Bronchial epithelial cell (primary cell): ENCODE measurements at regions not wholly inside any gene's neighbourhood (a gene's known extent, or its start where the extent isn't known, plus 50 kb on each side); places are given as distances from the start of the nearest gene placed in this dataset.

Source experiments
- DNase-seq: peaks from one replicate; pipeline ENCODE4 v3.0.0-alpha.2; 2010; ENCODE audit warnings: low read depth
- FAIRE-seq: peaks from 2 replicates; lab custom pipeline; 2011; peaks lifted over from hg19 to GRCh38; lab: Jason Lieb, UNC
- H3K27me3 ChIP-seq: 2 replicates; pipeline ENCODE4 v1.5.1; 2011; ENCODE audit warnings: low read length; ENCODE audit not compliant: control insufficient read depth, insufficient read depth
- H3K36me3 ChIP-seq: 2 replicates; pipeline ENCODE4 v1.5.1; 2011; ENCODE audit warnings: low read length; ENCODE audit not compliant: control insufficient read depth, insufficient read depth
- H3K4me3 ChIP-seq: 2 replicates; pipeline ENCODE4 v1.5.1; 2011; ENCODE audit warnings: mild to moderate bottlenecking, low read depth, low read length, control low read depth
- TF ChIP-seq, protein P1 (sequence below): IDR thresholded peaks from 2 replicates; pipeline ENCODE4 v1.5.1; 2011; ENCODE audit warnings: mild to moderate bottlenecking, moderate library complexity, low read length, control low read depth, inconsistent platforms; ENCODE audit not compliant: insufficient read depth, severe bottlenecking

DNA sequence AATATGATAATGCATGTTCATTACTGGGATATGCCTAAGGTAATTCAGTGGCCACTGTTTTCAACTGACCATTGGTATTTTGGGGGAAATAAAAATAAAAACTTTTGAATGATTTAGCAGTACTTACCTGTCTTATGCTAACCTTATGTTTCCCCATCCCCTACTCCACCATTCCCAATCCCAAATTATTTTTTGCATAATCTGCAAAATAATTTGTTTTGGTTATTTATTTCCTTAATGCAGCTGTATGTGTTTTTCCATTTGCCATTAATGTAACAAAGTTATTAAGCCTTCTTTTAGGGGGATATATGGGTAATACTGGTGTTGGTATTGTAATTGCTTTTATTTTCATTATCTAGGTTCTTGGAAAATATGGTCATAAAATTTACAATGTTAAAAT, 213.9 kb upstream of the GULP1 start:
- TF ChIP-seq, protein P1, sequence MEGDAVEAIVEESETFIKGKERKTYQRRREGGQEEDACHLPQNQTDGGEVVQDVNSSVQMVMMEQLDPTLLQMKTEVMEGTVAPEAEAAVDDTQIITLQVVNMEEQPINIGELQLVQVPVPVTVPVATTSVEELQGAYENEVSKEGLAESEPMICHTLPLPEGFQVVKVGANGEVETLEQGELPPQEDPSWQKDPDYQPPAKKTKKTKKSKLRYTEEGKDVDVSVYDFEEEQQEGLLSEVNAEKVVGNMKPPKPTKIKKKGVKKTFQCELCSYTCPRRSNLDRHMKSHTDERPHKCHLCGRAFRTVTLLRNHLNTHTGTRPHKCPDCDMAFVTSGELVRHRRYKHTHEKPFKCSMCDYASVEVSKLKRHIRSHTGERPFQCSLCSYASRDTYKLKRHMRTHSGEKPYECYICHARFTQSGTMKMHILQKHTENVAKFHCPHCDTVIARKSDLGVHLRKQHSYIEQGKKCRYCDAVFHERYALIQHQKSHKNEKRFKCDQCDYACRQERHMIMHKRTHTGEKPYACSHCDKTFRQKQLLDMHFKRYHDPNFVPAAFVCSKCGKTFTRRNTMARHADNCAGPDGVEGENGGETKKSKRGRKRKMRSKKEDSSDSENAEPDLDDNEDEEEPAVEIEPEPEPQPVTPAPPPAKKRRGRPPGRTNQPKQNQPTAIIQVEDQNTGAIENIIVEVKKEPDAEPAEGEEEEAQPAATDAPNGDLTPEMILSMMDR = no peak
- DNase-seq (no peak), FAIRE-seq (no peak)
- no peaks in the 10 kb centered on the region for H3K27me3 ChIP-seq
- no peaks in the 10 kb centered on the region for H3K36me3 ChIP-seq
- no peak overlapping the region for H3K4me3 ChIP-seq

DNA sequence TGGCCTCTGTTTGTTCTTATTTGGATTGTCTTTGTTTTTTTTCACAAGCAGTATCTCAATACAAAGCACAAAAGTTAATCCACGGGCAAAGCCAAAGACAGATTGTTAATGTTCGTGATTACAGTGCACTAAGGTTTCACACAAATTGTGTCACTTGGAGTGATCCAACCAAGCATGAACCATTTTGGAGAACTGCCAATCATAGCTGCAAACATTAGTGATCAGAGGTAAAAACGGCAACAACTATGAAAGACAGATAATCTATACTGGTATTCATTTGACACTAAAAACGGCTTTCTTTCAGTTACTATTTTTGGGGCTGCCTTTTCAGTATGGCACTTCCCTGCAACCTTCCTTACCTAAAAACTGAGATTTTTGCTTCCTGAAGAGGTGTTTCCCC, 213.1 kb upstream of the GULP1 start:
- Histone ChIP-seq H3K4me3 (no peak overlapping the region), H3K36me3 (no peaks in the 10 kb centered on the region), H3K27me3 (no peaks in the 10 kb centered on the region)
- TF ChIP-seq, protein P1 = no peak
- DNase-seq = no peak
- FAIRE-seq = no peak

DNA sequence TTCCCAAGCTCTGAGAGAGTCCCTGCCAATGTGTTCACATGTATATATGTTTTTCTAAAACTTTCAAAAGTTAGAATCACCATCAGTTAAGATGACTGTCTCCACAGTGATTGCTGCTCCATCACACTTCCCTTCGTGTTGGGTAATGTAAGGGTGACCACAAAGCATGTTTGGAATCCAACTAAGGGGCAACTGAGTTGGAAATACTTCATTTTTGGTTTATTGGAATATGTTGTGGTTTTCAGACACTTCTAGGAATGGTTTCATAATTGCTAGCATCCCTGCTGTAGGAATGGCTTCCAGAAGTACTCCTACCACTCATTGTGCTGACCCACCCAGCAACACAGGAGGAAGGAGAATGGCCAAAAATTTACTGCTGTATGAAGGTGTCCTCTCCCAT, 212.5 kb upstream of the GULP1 start:
- DNase-seq (no peak), FAIRE-seq (no peak)
- Histone ChIP-seq H3K27me3 (no peaks in the 10 kb centered on the region), H3K36me3 (no peaks in the 10 kb centered on the region), H3K4me3 (no peak overlapping the region)
- TF ChIP-seq, protein P1 = no peak

DNA sequence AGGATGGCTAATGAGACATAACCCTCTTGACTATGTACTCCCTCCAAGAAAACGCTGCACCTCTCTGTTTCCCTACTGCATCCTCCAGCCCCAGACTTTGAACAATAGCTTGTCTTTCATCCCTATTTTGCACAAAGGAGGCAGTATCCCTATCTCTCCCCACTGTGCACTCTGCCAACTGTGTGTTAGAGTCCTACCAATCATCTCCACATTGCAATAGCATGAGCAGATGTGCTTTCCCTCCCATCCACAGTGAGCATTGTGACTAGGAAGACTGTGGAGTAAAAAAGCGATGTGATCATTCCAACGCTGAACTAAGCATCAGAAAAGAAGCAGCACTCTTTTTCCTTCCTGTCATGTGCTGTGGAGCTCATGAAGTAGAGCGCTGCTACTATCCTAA, 206.3 kb upstream of the GULP1 start:
- no peaks in the 10 kb centered on the region for H3K27me3 ChIP-seq
- DNase-seq (no peak), FAIRE-seq (peak; percentile 43)
- no peak overlapping the region for H3K4me3 ChIP-seq
- H3K36me3 ChIP-seq = no peaks in the 10 kb centered on the region
- TF ChIP-seq, protein P1 = no peak

DNA sequence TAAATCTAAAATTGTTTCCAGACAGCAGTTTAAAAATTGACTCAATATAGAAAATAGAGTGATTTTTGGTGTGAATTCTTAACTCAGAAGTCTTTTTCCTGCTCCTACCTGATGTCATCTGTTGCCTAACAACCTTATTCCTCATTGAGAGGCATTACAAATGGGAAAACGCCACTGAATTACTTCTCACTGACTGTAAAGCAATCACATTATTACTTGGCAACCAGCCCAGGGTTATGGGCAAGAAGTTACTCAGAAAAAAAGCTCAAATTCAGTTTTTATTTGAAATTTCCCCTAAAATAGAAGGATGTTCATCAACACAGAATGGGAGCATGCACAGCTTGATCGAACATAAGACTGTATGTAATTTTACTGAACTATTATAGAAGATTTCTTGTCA, 201.8 kb upstream of the GULP1 start:
- Histone ChIP-seq H3K4me3 (no peak overlapping the region), H3K27me3 (no peaks in the 10 kb centered on the region), H3K36me3 (no peaks in the 10 kb centered on the region)
- peak; percentile 29 for DNase-seq
- TF ChIP-seq, protein P1 = no peak
- no peak for FAIRE-seq

DNA sequence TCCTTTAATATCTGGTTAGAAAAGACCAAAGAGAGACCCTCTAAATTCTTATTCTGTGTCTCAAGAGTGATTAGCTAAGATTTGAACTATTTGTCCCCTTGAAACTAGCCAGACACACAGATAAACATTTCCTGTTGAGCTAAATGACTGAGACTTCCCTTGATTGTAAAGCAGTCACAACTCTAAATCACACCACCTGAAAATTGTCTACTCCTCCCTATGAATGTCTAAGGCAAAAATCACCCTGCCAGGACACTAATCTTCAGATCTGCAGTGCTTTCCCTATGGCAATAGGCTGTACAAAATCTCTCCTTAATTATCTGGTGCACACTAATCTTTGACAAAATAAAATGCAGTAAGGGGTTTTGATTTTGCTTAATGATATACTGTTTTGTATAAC, 200.5 kb upstream of the GULP1 start:
- DNase-seq (no peak), FAIRE-seq (no peak)
- Histone ChIP-seq H3K4me3 (no peak overlapping the region), H3K36me3 (no peaks in the 10 kb centered on the region), H3K27me3 (no peaks in the 10 kb centered on the region)
- TF ChIP-seq, protein P1 = no peak
